Fibroblast of pulmonary artery (primary cell): ENCODE measurements at regions not wholly inside any gene's neighbourhood (a gene's known extent, or its start where the extent isn't known, plus 50 kb on each side); places are given as distances from the start of the nearest gene placed in this dataset.

ENCODE experiments used
- DNase-seq: peaks from one replicate; pipeline ENCODE4 v3.0.0-alpha.2; 2010; ENCODE audit warnings: low read depth
- H3K4me3 ChIP-seq: replicated peaks from 2 replicates; pipeline ENCODE4 v1.5.1; 2011; ENCODE audit warnings: low read depth, mild to moderate bottlenecking, control low read depth, low read length, moderate library complexity
- TF ChIP-seq, protein P1 (sequence below): IDR thresholded peaks from 2 replicates; pipeline ENCODE4 v1.5.1; 2011; ENCODE audit warnings: mild to moderate bottlenecking, control low read depth, low read length, inconsistent platforms; ENCODE audit errors: missing control alignments

DNA sequence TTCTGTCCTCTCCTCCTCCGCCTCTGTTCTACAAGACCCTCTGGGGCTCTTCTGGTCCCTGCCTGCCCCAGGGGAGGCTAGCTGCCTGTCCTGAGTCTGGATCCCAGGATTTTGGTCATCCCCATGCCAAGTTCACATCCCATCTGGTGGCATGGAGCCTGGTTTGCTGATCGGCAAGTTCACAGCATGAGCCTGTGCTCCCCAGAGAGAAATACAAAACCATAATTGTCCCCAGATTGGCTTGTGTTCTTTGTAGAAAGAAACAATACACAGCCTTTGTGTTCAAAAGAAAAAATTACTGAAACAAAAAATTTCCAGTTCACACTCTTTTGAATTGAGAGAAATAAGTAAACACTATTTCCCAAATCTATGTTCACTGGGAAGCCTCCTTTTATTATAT lies 149.4 kb upstream of the ZC3H12A start:
- TF ChIP-seq, protein P1, sequence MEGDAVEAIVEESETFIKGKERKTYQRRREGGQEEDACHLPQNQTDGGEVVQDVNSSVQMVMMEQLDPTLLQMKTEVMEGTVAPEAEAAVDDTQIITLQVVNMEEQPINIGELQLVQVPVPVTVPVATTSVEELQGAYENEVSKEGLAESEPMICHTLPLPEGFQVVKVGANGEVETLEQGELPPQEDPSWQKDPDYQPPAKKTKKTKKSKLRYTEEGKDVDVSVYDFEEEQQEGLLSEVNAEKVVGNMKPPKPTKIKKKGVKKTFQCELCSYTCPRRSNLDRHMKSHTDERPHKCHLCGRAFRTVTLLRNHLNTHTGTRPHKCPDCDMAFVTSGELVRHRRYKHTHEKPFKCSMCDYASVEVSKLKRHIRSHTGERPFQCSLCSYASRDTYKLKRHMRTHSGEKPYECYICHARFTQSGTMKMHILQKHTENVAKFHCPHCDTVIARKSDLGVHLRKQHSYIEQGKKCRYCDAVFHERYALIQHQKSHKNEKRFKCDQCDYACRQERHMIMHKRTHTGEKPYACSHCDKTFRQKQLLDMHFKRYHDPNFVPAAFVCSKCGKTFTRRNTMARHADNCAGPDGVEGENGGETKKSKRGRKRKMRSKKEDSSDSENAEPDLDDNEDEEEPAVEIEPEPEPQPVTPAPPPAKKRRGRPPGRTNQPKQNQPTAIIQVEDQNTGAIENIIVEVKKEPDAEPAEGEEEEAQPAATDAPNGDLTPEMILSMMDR = no peak
- no peak overlapping the region for H3K4me3 ChIP-seq
- no peak for DNase-seq

DNA sequence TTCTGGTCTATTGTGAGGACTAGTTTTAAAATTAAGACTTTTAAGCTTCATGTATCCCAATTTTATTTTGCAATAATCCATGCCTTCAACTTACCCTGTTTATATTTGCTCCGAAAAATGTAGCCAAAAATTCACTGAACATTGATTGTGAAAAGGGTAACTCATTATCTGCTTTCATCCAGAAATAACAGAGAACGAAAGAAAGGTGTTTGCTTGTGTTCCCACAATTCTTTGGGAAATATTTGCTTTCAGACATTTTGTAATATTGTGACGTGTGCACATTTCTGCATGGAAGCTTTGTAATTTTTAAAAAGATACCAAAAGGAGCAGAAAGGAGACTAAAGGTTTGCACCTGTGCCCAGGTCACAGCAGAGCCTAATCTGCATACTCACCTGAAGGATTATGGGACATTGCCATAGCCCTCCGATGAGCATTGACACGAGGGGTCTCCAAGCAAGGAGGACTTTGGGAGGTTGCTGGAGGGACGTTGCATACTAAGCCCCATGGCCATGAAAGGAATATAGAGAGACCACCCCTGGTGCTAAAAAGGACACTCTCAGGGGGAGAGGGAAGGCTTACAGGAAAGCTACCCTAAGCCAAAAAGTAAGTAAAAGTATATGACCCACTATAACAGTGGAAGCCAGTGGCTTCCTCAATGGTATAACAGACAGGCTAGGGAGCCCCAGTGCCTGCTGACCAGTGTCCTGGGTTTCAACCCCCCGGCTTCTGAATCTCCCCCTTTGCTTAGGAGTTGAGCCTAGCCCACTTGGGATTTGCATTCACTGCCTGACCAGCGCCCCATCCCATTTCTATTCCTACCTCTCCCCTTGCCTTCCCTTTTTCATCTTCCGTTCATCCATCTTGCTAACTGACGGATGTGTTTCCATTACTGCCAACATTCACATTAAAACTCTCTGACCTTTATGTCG lies 148.6 kb upstream of the ZC3H12A start:
- no peak overlapping the region for H3K4me3 ChIP-seq
- TF ChIP-seq, protein P1 = no peak
- DNase-seq = no peak

DNA sequence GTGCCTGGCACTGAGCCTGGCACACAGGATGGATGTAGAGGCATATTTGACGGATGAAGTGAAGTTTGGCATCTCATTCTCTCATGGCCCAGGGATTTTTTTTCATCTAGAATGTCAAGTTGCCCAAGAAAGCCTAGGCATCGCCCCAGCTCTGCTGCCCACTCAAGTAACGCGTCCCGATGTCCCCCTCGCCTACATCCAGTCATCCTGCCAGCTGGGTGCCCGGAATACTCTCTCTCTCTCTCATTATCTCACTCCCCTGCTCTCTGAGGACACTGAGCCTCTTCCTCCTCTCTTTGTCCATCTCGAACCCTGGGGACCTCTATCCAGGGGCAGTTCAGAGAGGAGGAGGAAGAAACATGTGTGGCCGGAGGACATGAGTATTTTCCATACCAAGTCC lies 142.3 kb upstream of the ZC3H12A start:
- no peak for DNase-seq
- no peak overlapping the region for H3K4me3 ChIP-seq
- TF ChIP-seq, protein P1 = no peak

DNA sequence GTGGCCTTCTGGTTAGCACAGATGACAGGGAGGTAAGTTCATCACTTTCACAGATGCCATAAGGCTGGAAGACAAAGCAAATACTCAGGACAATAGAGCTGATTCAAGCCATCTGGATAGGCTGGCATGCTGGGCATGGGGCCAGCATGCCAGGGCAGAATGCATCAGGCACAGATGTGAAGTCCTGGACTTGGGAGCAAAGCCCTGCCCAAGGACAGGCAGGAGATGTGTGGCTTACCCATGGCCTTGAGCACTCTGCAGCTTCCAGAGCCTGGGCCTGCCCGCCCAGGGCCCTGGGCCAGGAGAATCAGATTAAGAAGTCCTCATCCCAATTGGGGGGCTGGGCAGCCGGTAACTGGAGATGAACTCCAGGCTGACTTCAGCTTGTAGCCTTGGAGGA lies 135.7 kb upstream of the ZC3H12A start:
- no peak overlapping the region for H3K4me3 ChIP-seq
- DNase-seq = no peak
- TF ChIP-seq, protein P1 = no peak

DNA sequence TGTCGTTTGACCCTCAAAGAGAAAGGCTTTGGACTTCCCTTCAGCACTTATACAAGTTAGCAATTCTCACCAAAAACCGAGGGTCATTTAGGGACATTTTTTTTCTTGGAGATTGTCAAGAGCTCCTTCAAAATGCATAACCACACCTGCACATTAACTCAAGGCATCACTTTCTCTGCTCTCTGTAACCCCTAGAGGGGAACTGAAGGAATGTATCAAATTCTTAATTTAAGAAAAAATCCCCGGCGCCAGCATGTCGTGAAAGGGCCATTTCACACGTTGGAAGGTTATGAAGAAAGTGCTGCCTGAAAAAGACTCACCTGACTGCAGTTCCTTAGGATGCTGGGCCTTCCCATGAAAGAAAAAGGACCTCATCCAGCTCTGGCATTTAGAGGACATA lies 131.6 kb upstream of the ZC3H12A start:
- no peak overlapping the region for H3K4me3 ChIP-seq
- TF ChIP-seq, protein P1 = no peak
- DNase-seq = no peak

DNA sequence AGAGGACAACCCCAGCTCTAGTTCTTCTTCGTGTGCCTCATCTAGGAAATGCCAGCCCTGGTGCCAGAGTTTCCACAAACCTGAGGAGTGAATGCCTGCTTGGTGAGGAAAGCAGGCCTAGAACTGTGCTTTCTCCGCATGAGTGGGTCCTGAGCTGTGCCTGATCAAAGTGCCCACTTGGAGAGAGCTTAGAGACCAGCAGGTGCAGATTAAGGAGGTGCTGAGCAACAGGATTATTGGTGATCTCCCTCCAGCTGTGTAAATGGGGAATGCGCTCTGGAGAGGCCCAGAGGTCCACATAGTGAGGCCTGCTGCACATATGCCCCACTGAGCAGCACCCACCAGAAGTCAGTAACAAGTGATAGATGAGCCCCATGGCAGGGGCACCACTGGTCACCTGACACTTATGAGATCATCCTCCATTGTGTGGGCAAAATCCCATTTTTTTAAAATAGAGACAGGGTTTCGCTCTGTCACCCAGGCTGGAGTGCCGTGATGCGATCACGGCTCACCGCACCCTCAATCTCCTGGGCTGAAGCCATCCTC lies 127.2 kb upstream of the ZC3H12A start:
- TF ChIP-seq, protein P1 = no peak
- DNase-seq = no peak
- H3K4me3 ChIP-seq = no peak overlapping the region
